H1 (cell line): ENCODE measurements at regions not wholly inside any gene's neighbourhood (a gene's known extent, or its start where the extent isn't known, plus 50 kb on each side); places are given as distances from the start of the nearest gene placed in this dataset.

Experiments
- CEBPB ChIP-seq: IDR thresholded peaks from 2 replicates; pipeline ENCODE4 v1.6.1; 2012; ENCODE audit warnings: low read depth, low read length
- EGR1 ChIP-seq: IDR thresholded peaks from 2 replicates; pipeline ENCODE4 v1.6.1; 2011; ENCODE audit warnings: low read depth, low read length, borderline replicate concordance
- POLR2A ChIP-seq, 2 experiments: IDR thresholded peaks; 1 replicate in 1 of 2; 2 replicates in 1 of 2; pipeline ENCODE4 v1.6.1; 2011; ENCODE audit warnings: low read depth in 2 of 2, low read length in 2 of 2, mild to moderate bottlenecking in 2 of 2; ENCODE audit errors: control extremely low read depth in 1 of 2
- SUZ12 ChIP-seq: fragments of 200-600 bp; sonication (generic); IDR thresholded peaks from 2 replicates; pipeline ENCODE4 v1.6.1; 2012; ENCODE audit warnings: mild to moderate bottlenecking, inconsistent platforms, low read length, moderate library complexity, mixed read lengths
- TBP ChIP-seq: IDR thresholded peaks from 2 replicates; pipeline ENCODE4 v1.6.1; 2011; ENCODE audit warnings: low read depth, low read length, improper control_type of control experiment
- TF ChIP-seq, protein P1 (sequence below), 3 experiments: IDR thresholded peaks; 1 replicate in 2 of 3; 2 replicates in 1 of 3; pipeline versions ENCODE4 v1.5.1 to v1.6.1; 2011; ENCODE audit warnings: low read length in 3 of 3, mild to moderate bottlenecking in 3 of 3, inconsistent platforms in 2 of 3, low read depth in 1 of 3, moderate library complexity in 1 of 3; ENCODE audit not compliant: insufficient read depth in 1 of 3; ENCODE audit errors: control extremely low read depth in 1 of 3

- TF ChIP-seq, protein P1, sequence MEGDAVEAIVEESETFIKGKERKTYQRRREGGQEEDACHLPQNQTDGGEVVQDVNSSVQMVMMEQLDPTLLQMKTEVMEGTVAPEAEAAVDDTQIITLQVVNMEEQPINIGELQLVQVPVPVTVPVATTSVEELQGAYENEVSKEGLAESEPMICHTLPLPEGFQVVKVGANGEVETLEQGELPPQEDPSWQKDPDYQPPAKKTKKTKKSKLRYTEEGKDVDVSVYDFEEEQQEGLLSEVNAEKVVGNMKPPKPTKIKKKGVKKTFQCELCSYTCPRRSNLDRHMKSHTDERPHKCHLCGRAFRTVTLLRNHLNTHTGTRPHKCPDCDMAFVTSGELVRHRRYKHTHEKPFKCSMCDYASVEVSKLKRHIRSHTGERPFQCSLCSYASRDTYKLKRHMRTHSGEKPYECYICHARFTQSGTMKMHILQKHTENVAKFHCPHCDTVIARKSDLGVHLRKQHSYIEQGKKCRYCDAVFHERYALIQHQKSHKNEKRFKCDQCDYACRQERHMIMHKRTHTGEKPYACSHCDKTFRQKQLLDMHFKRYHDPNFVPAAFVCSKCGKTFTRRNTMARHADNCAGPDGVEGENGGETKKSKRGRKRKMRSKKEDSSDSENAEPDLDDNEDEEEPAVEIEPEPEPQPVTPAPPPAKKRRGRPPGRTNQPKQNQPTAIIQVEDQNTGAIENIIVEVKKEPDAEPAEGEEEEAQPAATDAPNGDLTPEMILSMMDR (IDR thresholded peaks at IDR 0.05; ENCODE audit: control extremely low read depth in 1 of 3, insufficient read depth in 1 of 3, low read depth in 1 of 3, low read length in 3 of 3) = no peak
- TF ChIP-seq POLR2A (IDR thresholded peaks at IDR 0.05; ENCODE audit: control extremely low read depth in 1 of 2, low read depth in 2 of 2, low read length in 2 of 2) (no peak), EGR1 (no peak), TBP (no peak), SUZ12 (no peak), CEBPB (no peak)
- TF ChIP-seq, all 59 proteins: peak for 0
These were observed 573.6 kb upstream of the GRM7 start (continued) for GRCh38 chr3:6287088-6287875.
